Stimulated activated naive B cell treated with anti-CD40 and anti-IgM and Interleukin-4, amounts not matched to agents 10 μg/mL and 1 μg/mL and 100 μg/mL, for 72 hours (primary cell): ENCODE measurements at regions not wholly inside any gene's neighbourhood (a gene's known extent, or its start where the extent isn't known, plus 50 kb on each side); places are given as distances from the start of the nearest gene placed in this dataset.
A peak's percentile ranks its signal among the peaks of the same experiment; 100 is the strongest.

Experiments
- ATAC-seq, 2 donors: fragments of 150-1000 bp; cut with Tn5 transposase; replicated peaks; 2 replicates each; pipeline ENCODE4 v1.10.0; 2021; ENCODE audit warnings: moderate library complexity in 1 of 2
- DNase-seq: peaks from one replicate; pipeline ENCODE4 v3.0.0; 2021
- H3K27ac Mint-ChIP-seq: one replicate; pipeline ENCODE4 v1.8.0; 2022; ENCODE audit warnings: mild to moderate bottlenecking, mixed read lengths
- H3K27me3 Mint-ChIP-seq, 2 donors: one replicate each; pipeline ENCODE4 v1.8.0; 2022; ENCODE audit warnings: mixed read lengths in 2 of 2
- H3K36me3 Mint-ChIP-seq, 2 donors: one replicate each; pipeline ENCODE4 v1.8.0; 2022; ENCODE audit warnings: mixed read lengths in 2 of 2, mild to moderate bottlenecking in 1 of 2
- H3K4me1 Mint-ChIP-seq, 2 donors: one replicate each; pipeline ENCODE4 v1.8.0; 2022; ENCODE audit warnings: mixed read lengths in 2 of 2, mild to moderate bottlenecking in 1 of 2
- H3K4me3 Mint-ChIP-seq, 2 donors: one replicate each; pipeline ENCODE4 v1.8.0; 2022; ENCODE audit warnings: mild to moderate bottlenecking in 2 of 2, mixed read lengths in 2 of 2, moderate library complexity in 1 of 2
- H3K9me3 Mint-ChIP-seq, 2 donors: one replicate each; pipeline ENCODE4 v1.8.0; 2022; ENCODE audit warnings: mixed read lengths in 2 of 2, mild to moderate bottlenecking in 1 of 2

DNA sequence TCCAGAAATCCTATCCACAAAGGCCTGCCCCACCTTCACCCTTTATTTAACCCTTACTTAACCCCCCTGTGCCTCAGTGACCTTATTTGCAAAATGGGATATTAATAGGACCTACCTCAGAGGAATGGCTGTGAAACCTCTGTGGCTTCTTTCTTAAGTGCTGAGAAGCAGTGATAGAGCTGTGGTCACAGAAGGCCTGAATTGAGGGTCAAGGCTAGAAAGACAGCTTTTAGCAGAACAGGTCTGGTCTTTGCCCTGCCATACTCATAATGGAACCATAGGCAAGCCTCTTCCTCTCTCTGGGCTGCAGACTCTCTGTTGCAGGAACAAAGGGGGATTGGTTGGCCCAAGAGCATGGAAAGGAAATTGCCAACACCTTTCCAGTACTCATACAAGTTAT is 63.5 kb upstream of the MAMLD1 start:
- H3K36me3 Mint-ChIP-seq, result no peaks in the 10 kb centered on the region

DNA sequence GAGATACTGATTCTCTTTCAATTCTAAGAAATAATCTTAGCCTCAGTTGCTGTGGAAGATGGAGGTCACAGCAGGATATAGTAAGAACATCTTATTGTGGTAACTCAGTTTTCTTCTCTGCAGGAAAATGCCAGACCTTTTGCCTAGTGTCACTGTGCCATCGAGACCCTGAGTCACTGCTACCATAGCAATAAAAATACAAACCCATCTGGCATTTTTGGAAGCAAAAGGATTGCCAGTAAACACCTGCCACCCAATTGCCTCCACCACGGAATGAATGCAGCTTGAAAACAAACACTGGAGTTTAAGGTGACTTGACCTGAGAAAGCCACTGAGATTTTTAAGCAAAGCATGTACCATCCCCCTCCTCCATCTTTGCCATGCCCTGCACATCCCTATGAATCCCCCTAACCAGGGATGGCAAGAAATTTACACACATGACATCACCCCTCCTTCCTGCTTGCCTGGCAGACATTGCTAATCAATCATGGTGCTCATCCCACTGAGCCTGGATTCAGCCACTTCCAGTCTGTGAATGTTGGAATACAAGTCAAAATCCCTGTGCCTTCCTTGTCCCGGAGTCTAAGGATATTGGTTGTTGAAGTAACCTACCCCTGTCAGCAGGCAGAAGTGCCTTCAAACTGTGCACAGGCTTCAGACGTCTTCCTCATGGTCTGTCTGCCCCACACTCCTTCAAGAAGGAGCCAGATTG is 59.6 kb upstream of the MAMLD1 start:
- Mint-ChIP-seq H3K4me1 (no peaks in the 10 kb centered on the region), H3K9me3 (no peaks in the 10 kb centered on the region), H3K36me3 (no peaks in the 10 kb centered on the region), H3K4me3 (no peak overlapping the region), H3K27ac (no peak overlapping the region), H3K27me3 (no peaks in the 10 kb centered on the region)
- ATAC-seq, result no peak
- DNase-seq, result no peak

More for the DNA sequence above, 63.5 kb upstream of the MAMLD1 start:
- ATAC-seq (no peak), DNase-seq (no peak)
- no peaks in the 10 kb centered on the region for H3K4me1 Mint-ChIP-seq
- H3K4me3 Mint-ChIP-seq, result no peak overlapping the region
- H3K27me3 Mint-ChIP-seq, result no peaks in the 10 kb centered on the region
- H3K9me3 Mint-ChIP-seq, result no peaks in the 10 kb centered on the region
- H3K27ac Mint-ChIP-seq, result no peak overlapping the region

DNA sequence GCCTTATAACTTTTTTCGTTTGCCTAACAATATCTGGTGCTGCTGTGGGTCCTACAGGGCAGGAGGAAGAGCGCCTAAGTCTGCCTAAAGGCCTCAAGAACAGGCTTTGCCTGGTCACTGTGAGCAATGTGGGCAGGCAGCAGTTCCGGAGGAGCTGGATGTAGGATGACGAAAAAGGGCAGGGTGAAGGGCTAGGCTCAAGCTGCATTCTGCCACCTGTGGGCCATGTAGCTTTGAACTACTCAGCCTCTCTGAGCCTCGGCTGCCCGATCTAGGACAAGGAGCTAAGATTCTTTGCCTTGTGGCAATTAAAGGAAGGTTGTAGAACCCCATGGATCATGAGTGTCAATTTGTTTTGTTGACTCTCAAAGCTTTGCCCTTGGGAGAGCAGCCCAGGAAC is 57.1 kb upstream of the MAMLD1 start:
- no peaks in the 10 kb centered on the region for H3K36me3 Mint-ChIP-seq
- H3K9me3 Mint-ChIP-seq, result no peaks in the 10 kb centered on the region
- DNase-seq, result no peak
- no peaks in the 10 kb centered on the region for H3K27me3 Mint-ChIP-seq
- H3K27ac Mint-ChIP-seq, result no peak overlapping the region
- no peak for ATAC-seq
- H3K4me3 Mint-ChIP-seq, result no peak overlapping the region
- no peaks in the 10 kb centered on the region for H3K4me1 Mint-ChIP-seq

- Mint-ChIP-seq H3K27ac (no peak overlapping the region), H3K4me1 (no peaks in the 10 kb centered on the region), H3K36me3 (no peaks in the 10 kb centered on the region), H3K9me3 (no peaks in the 10 kb centered on the region), H3K4me3 (no peak overlapping the region), H3K27me3 (no peaks in the 10 kb centered on the region)
- DNase-seq (no peak), ATAC-seq (no peak)
These were observed 55.1 kb upstream of the MAMLD1 start for GRCh38 chrX:150308041-150308440.

DNA sequence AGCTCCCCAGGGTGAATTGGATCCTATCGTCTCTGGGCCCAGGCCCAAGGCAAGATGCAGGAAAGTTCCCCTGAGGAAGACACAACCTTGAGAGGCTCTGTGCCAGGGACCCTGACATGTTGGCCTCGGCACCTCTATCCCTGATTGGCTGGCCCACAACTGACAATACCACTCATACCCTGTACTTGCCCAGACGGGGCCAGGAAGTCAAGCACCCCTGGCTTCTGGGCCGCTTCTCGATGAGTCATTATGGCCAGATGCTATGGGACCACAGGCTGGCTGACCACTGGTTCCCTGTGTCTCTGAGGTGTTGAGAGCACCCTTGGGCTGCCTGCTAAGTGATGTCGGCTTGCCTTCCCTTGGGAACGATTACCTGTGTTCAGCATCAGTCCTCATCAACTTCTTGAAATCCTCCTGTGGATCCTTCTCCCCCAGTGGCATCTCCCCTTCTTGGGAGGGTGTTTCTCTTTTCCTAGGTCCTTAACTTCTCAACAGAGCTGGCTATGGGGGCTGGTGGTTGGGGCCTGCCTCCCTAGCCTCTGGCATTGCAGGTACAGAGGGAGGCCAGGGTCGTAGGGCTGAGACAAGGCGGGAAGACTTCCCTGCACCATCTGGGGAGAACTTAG is 54.5 kb upstream of the MAMLD1 start:
- H3K4me1 Mint-ChIP-seq, result no peaks in the 10 kb centered on the region
- H3K9me3 Mint-ChIP-seq, result no peaks in the 10 kb centered on the region
- DNase-seq (no peak), ATAC-seq (no peak)
- H3K36me3 Mint-ChIP-seq, result no peaks in the 10 kb centered on the region
- H3K27me3 Mint-ChIP-seq, result no peaks in the 10 kb centered on the region
- H3K27ac Mint-ChIP-seq, result peak overlapping the region; percentile 68
- H3K4me3 Mint-ChIP-seq, result no peak overlapping the region

GRCh38 chrX:150310417-150310816 is 52.7 kb upstream of the MAMLD1 start:
- Mint-ChIP-seq H3K4me1 (no peaks in the 10 kb centered on the region), H3K4me3 (no peak overlapping the region), H3K27ac (no peak overlapping the region), H3K27me3 (no peaks in the 10 kb centered on the region), H3K36me3 (no peaks in the 10 kb centered on the region), H3K9me3 (no peaks in the 10 kb centered on the region)
- no peak for DNase-seq
- ATAC-seq, result no peak

DNA sequence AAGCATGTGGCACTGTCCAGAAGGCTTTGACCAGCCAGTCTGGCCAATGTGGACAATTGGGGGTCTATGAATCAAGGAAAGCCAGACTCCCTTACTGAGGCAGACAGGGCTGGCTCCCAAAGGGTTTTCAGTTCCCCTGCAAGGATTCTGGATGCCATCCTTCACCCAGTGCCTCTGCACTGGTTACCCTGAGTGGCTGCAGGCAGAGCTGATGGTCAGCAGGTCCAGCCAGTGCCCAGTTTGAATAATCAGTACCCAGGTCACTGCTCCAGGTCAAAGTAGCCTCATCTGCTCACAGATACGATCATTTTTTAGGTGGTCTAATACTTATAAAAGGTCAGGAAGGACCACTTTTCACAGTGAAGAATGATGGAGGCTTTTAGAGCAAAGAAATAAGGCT is 52.2 kb upstream of the MAMLD1 start:
- Mint-ChIP-seq H3K36me3 (no peaks in the 10 kb centered on the region), H3K4me3 (no peak overlapping the region), H3K27ac (no peak overlapping the region), H3K9me3 (no peaks in the 10 kb centered on the region), H3K4me1 (no peaks in the 10 kb centered on the region), H3K27me3 (no peaks in the 10 kb centered on the region)
- DNase-seq (no peak), ATAC-seq (no peak)

DNA sequence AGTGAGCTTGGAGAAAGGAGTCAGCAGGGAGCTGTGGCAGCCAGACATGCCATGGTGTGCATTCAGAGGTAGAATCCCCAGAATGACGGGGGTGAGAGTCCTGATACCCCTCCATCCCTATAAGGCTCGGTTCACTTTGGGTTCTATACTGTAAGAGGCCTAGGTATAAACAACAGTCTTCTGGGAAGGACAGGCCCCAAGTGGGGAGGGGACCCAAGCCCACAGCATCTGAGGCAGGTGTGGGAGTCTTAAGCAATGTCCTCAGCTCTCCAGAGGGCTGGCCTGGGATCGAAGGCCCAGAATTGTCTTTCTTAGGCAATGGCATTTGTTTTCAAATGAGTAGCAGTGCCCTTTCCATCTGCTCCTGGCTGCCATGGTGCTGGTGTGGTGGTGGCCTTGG is 50.2 kb upstream of the MAMLD1 start:
- no peak overlapping the region for H3K27ac Mint-ChIP-seq
- no peaks in the 10 kb centered on the region for H3K9me3 Mint-ChIP-seq
- no peaks in the 10 kb centered on the region for H3K36me3 Mint-ChIP-seq
- DNase-seq (no peak), ATAC-seq (no peak)
- no peak overlapping the region for H3K4me3 Mint-ChIP-seq
- peaks cover 0 to 4% of the 10 kb centered on the region in 2 donors for H3K27me3 Mint-ChIP-seq
- no peaks in the 10 kb centered on the region for H3K4me1 Mint-ChIP-seq
